ENCODE measurements at regions not wholly inside any gene's neighbourhood (a gene's known extent, or its start where the extent isn't known, plus 50 kb on each side); places are given as distances from the start of the nearest gene placed in this dataset.

Small RNA genes lying in the stretch of these regions (small RNA-seq; reads per million reads assigned to genes)
- 0 reads per million in 4 donors for gene RNU6-657P
